OCI-LY3 (cell line): ENCODE measurements at regions not wholly inside any gene's neighbourhood (a gene's known extent, or its start where the extent isn't known, plus 50 kb on each side); places are given as distances from the start of the nearest gene placed in this dataset.

ENCODE experiments used
- CTCF ChIP-seq: fragments of 200-600, 300-600 bp; sonication (generic); IDR thresholded peaks from 2 replicates; pipeline ENCODE4 v1.5.1; 2014; ENCODE audit warnings: antibody characterized with exemption, low read length, low read depth
- EZH2phosphoT487 ChIP-seq: fragments of 200-600 bp; shearing (Covaris generic); IDR thresholded peaks from 2 replicates; pipeline ENCODE4 v1.6.1; 2018; ENCODE audit warnings: antibody characterized with exemption, mixed run types, low read depth

GRCh38 chr3:66753670-66754069, 244.4 kb upstream of the KBTBD8 start:
- TF ChIP-seq CTCF = no peak
- TF ChIP-seq EZH2phosphoT487 = no peak
